Stimulated activated memory B cell treated with anti-CD40 and anti-IgM and Interleukin-4, amounts not matched to agents 10 μg/mL and 1 μg/mL and 100 μg/mL, for 72 hours (primary cell): ENCODE measurements at regions not wholly inside any gene's neighbourhood (a gene's known extent, or its start where the extent isn't known, plus 50 kb on each side); places are given as distances from the start of the nearest gene placed in this dataset.
"Not testable (repeated sequence)": the region's sequence is repeated elsewhere in the genome, so short reads cannot be mapped to it uniquely, and the experiment has no call there.

Experiments used
- ATAC-seq: fragments of 150-1000 bp; cut with Tn5 transposase; 2 replicates; pipeline ENCODE4 v1.10.0; 2021
- H3K27ac Mint-ChIP-seq: one replicate; pipeline ENCODE4 v1.8.0; 2022; ENCODE audit warnings: mild to moderate bottlenecking, mixed read lengths
- H3K27me3 Mint-ChIP-seq: one replicate; pipeline ENCODE4 v1.8.0; 2022; ENCODE audit warnings: mixed read lengths
- H3K36me3 Mint-ChIP-seq: one replicate; pipeline ENCODE4 v1.8.0; 2022; ENCODE audit warnings: mixed read lengths
- H3K4me1 Mint-ChIP-seq: one replicate; pipeline ENCODE4 v1.8.0; 2022; ENCODE audit warnings: mixed read lengths
- H3K4me3 Mint-ChIP-seq: one replicate; pipeline ENCODE4 v1.8.0; 2022; ENCODE audit warnings: mild to moderate bottlenecking, moderate library complexity, mixed read lengths
- H3K9me3 Mint-ChIP-seq: one replicate; pipeline ENCODE4 v1.8.0; 2022; ENCODE audit warnings: mixed read lengths

DNA sequence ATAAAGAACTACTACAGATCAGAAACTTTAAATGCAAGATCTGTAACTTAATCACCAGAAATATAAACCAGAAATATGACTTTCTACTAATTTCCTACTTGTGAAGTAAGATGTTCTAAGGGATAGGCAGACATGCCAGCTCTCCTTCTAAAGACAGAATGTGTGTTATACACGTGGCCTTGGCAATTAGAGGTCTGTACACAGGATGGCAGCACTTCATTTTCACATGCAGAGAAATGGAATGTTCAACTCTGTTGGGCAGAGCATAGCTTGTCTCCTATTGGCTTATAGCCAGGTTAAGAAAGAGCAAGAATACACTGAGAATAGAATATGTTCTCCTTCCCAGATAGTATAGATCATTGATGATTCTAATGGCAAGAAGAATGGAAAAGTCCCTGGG lies 403.8 kb downstream of the DAD1 start:
- H3K9me3 Mint-ChIP-seq, result no peaks in the 10 kb centered on the region
- peaks cover 37% of the 10 kb centered on the region for H3K27me3 Mint-ChIP-seq
- no peak overlapping the region for H3K4me3 Mint-ChIP-seq
- no peak for ATAC-seq
- no peaks in the 10 kb centered on the region for H3K36me3 Mint-ChIP-seq
- no peak overlapping the region for H3K27ac Mint-ChIP-seq
- no peaks in the 10 kb centered on the region for H3K4me1 Mint-ChIP-seq

DNA sequence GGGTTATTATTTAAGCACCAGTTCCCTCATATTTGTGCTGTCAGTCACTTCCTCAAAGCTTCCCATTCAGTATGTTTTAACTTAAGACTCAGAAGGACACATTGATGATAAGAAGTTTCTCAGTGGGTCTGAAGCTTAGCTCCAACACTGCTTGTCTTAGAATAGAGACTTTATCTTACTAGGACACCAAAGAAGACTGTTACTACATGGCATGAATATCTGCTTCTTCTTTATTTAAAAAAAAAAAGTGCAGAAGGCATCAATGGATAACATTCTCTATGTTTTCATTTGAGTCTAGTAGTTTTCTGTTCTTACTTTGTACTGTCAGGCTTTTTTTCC lies 404.2 kb downstream of the DAD1 start:
- Mint-ChIP-seq H3K36me3 (no peaks in the 10 kb centered on the region), H3K27me3 (peaks cover 41% of the 10 kb centered on the region), H3K4me3 (no peak overlapping the region), H3K4me1 (no peaks in the 10 kb centered on the region), H3K27ac (no peak overlapping the region), H3K9me3 (no peaks in the 10 kb centered on the region)
- no peak for ATAC-seq

DNA sequence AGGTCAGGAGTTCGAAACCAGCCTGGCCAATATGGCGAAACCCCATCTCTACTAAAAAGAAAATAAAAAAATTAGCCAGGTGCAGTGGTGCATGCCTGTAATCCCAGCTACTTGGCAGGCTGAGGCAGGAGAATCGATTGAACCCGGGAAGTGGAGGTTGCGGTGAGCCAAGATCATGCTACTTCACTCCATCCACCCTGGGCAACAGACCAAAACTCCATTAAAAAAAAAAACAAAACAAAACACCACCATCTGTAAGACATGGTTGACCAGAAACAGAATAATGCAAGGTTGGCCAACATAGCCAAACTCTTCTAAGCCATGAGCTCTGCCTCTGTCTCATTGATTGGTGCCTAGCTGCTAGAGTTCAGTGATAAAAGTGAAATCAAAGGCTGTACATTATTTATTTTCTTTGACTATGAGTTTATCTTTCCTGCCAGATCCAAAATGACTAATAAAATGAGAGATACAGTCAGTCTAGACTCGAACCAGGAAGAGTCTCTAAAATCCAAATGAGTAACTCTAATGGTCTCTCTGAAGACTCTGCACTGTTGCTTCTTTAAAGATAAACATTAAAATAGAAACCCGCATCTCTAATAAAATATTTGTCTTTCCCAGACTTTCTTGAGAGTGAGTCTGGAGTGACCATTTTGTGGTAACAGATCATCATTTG lies 404.7 kb downstream of the DAD1 start:
- Mint-ChIP-seq H3K36me3 (no peaks in the 10 kb centered on the region), H3K4me3 (no peak overlapping the region), H3K27me3 (peaks cover 41% of the 10 kb centered on the region), H3K4me1 (no peaks in the 10 kb centered on the region), H3K9me3 (no peaks in the 10 kb centered on the region), H3K27ac (no peak overlapping the region)
- no peak for ATAC-seq

DNA sequence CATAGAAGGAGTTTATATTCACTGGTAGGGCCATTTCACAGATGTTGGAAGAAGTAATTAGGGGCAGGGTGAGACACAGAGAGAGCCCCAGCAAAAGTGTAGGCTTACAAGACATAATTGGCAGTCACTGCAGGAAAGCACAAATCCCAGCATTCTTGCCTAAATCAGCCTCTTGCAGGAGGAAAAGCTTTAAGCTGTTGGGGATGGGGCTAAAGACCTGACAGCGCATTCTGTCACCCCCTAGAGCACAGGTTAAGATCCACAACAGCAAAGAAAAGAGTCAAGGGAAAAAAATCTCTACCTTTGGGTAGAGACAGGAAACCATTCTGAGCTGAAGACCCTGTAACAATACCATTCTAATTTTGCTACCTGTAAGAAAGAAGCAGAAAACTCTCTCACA lies 409.0 kb downstream of the DAD1 start:
- Mint-ChIP-seq H3K27me3 (peaks cover 49% of the 10 kb centered on the region), H3K36me3 (no peaks in the 10 kb centered on the region), H3K4me3 (no peak overlapping the region), H3K4me1 (peaks cover 8% of the 10 kb centered on the region), H3K9me3 (no peaks in the 10 kb centered on the region), H3K27ac (no peak overlapping the region)
- no peak for ATAC-seq

DNA sequence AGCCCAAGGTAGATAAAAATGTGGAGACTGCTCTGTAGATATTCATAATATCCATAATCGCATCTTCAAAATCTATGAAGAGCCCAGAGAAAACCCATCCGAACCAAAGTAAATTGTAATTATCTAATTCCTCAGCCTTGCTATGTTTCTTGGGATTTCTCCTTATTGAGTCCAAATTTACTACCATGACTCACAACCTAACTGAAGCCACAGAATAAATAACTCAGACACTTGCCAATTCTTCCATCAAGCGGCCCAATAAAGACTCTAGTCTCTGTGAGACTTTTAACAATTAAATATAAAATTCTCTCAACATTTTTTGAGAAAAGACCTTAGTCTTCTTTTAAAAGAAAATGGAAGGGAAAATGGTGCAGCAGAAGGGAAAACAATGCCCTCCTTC lies 409.8 kb downstream of the DAD1 start:
- H3K27me3 Mint-ChIP-seq, result peaks cover 46% of the 10 kb centered on the region

DNA sequence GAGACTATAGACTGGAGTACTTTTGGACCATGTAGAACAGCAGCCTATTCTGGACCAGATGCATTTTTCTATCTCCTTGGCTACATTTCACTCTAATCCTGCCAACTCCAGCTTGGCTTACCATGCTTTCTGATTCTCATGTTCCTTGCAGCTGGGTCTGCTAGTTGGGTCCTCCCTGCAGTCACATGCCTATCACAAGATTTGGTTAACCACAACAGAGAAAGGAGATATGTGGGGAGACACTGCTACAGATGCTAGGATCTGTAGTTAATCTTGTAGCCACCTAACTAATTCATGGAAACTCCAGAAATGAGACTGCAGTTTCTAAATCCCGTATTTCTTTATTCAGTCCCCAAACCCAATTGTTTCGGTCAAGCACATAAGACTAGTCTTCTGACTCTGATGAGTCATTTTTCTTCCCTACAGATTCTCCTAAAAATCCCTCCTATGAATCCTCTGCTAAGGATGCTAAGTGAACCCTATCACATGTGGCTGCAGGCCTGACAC lies 410.6 kb downstream of the DAD1 start:
- Mint-ChIP-seq H3K4me3 (no peak overlapping the region), H3K4me1 (peaks cover 10% of the 10 kb centered on the region), H3K9me3 (no peaks in the 10 kb centered on the region), H3K27ac (no peak overlapping the region), H3K36me3 (no peaks in the 10 kb centered on the region), H3K27me3 (peaks cover 49% of the 10 kb centered on the region)
- no peak for ATAC-seq

More for the DNA sequence above, 409.8 kb downstream of the DAD1 start:
- Mint-ChIP-seq H3K36me3 (no peaks in the 10 kb centered on the region), H3K9me3 (no peaks in the 10 kb centered on the region), H3K4me1 (peaks cover 10% of the 10 kb centered on the region), H3K4me3 (no peak overlapping the region), H3K27ac (no peak overlapping the region)
- ATAC-seq, result no peak

DNA sequence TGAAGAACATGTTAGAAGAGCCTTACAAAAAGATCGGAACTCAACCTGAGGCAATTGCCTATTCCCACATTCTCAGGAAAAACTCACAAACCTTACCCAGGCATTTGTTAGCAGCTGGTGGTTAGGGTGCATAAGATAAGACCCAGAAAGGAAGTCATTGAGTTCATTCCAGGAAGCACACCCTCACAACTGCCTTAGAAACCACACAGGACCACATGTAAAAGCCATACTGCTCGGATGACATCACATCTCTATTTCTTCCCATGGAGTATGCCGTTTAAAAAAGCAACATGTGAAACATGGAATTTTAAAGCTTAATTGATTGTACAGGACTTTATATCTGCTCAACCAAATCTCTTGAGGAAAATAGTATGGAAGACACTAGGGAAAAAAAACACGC lies 411.2 kb downstream of the DAD1 start:
- H3K9me3 Mint-ChIP-seq, result no peaks in the 10 kb centered on the region
- ATAC-seq, result no peak
- H3K27ac Mint-ChIP-seq, result no peak overlapping the region

DNA sequence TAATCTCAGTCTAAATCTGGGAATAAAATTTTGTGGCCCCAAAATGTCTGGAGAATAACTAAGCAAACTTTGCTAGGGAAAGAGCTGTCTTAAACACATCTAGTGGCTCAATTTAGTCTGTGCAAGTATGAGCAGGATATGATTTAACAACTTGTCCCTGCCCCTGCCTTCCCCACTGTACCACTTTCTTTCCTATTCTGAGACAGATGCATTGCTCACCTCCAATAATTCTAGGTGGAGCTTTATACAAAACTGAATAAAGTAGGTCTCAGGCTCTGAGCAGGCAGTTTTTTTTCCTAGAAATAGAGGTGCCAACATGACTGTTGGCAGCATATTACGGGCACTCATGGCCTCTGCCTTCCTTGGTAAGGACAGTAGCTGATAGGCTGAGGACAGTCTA lies 412.1 kb downstream of the DAD1 start:
- Mint-ChIP-seq H3K9me3 (no peaks in the 10 kb centered on the region), H3K27me3 (peaks cover 58% of the 10 kb centered on the region), H3K4me3 (no peak overlapping the region), H3K27ac (no peak overlapping the region), H3K36me3 (no peaks in the 10 kb centered on the region), H3K4me1 (peaks cover 10% of the 10 kb centered on the region)
- no peak for ATAC-seq

More for the DNA sequence above, 411.2 kb downstream of the DAD1 start:
- peaks cover 54% of the 10 kb centered on the region for H3K27me3 Mint-ChIP-seq
- no peak overlapping the region for H3K4me3 Mint-ChIP-seq
- peaks cover 10% of the 10 kb centered on the region for H3K4me1 Mint-ChIP-seq
- H3K36me3 Mint-ChIP-seq, result no peaks in the 10 kb centered on the region

DNA sequence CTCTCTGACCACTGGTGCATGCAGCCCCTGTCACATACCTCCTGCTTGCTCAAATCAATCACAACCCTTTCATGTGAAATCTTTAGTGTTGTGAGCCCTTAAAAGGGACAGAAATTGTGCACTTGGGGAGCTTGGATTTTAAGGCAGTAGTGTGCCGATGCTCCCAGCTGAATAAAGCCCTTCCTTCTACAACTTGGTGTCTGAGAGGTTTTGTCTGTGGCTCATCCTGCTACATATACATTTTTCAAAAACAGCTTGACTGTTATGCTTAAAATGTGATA lies 413.8 kb downstream of the DAD1 start:
- peaks cover 10% of the 10 kb centered on the region for H3K4me1 Mint-ChIP-seq
- not testable (repeated sequence) for H3K4me3 Mint-ChIP-seq, H3K36me3 Mint-ChIP-seq, H3K27ac Mint-ChIP-seq, H3K9me3 Mint-ChIP-seq, ATAC-seq
- peaks cover 57% of the 10 kb centered on the region for H3K27me3 Mint-ChIP-seq

DNA sequence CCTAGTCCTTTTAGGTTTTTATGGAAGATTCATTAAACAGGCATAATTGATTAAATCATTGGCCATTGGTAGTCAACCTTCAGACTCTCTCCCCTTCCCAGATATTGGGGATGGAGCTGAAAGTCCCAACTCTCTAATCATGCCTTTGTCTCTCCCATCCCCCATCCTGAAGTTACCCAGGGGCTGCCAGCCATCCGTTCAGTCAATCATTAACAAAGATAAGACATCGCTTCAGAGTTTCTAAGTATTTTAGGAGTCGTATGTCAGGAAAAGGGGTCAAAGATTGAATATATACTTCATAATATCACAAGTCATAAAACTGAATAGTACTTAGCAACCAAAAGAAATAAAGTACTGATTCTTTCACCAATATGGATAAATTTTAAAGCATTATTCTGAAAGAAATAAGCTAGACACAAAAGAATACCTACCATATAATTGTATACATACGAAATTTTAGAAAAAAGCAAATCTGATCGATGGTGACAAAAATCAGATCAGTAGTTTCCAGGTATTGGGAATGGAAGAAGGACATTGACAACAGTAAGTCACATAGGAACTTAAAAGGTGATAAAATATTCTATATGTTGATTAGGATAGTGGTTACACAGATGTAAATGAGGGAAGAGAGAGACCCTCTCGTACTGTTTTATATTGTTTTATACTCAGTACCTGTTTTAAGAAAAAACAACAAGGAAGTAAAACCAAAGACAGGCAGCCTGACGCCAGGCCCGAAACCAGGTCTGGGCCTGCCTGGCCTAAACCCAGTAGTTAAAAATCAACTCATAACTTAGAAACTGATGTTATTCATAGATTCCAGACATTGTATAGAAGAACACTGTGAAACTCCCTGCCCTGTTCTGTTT lies 414.4 kb downstream of the DAD1 start:
- peaks cover 10% of the 10 kb centered on the region for H3K4me1 Mint-ChIP-seq
- H3K9me3 Mint-ChIP-seq, result no peaks in the 10 kb centered on the region

DNA sequence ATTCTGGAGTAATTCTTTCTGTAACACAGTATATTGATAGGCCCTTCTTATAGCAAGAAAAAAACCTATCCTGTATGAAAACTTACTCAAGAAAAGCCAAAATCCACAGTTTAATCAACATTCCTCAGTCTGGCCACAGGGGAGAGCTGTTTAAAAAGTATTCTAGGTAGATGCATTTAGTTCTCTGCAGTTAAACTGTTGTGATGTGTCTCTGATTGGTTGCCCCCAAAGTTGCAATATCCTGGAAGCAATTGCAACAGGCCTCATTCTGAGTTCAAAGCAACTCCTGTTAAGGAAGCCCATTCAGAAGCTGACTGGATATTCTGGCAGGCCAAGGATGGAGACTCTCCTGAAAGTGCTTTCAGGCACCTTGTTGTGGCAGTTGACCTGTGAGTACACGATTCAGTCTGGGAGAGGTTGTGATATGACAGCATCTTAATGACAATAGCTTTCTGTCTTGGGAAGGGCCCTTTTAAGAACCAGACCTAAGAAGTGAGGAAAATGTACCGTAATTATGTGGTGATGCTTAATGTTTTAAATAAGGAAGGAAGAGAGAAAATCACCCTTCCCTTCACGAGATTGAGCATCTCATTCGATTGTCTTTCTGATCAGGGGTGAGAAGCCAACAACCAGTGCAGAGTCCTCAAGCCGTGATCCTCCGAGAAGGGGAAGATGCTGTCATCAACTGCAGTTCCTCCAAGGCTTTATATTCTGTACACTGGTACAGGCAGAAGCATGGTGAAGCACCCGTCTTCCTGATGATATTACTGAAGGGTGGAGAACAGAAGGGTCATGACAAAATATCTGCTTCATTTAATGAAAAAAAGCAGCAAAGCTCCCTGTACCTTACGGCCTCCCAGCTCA lies 420.7 kb downstream of the DAD1 start:
- Mint-ChIP-seq H3K36me3 (no peaks in the 10 kb centered on the region), H3K4me3 (no peak overlapping the region), H3K27ac (no peak overlapping the region), H3K9me3 (no peaks in the 10 kb centered on the region), H3K27me3 (peaks cover 24% of the 10 kb centered on the region), H3K4me1 (no peaks in the 10 kb centered on the region)
- ATAC-seq, result no peak

More for the DNA sequence above, 414.4 kb downstream of the DAD1 start:
- H3K27ac Mint-ChIP-seq, result no peak overlapping the region
- ATAC-seq, result no peak
- no peak overlapping the region for H3K4me3 Mint-ChIP-seq
- H3K36me3 Mint-ChIP-seq, result no peaks in the 10 kb centered on the region
- peaks cover 53% of the 10 kb centered on the region for H3K27me3 Mint-ChIP-seq

DNA sequence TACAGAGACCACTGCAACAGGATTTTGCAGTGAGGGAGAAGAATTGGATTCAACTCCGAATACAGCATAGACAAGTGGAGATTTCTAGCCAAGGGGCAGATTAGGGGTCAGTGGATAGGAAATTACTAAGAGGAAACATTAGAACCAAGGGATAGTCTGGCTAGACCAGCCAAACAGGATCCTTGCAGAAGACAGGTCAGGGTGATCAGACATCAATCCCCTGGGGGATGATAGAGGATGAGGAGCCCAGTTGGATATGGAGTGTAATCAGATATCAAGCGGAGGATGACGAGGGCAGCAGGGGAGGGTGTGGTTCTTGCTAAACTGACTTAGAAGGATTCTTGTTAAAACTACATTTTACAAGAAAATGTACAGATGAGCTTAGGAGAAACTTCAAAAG lies 424.4 kb downstream of the DAD1 start:
- Mint-ChIP-seq H3K4me1 (no peaks in the 10 kb centered on the region), H3K4me3 (no peak overlapping the region), H3K27me3 (peaks cover 11% of the 10 kb centered on the region), H3K9me3 (no peaks in the 10 kb centered on the region), H3K36me3 (no peaks in the 10 kb centered on the region), H3K27ac (no peak overlapping the region)
- ATAC-seq, result no peak

DNA sequence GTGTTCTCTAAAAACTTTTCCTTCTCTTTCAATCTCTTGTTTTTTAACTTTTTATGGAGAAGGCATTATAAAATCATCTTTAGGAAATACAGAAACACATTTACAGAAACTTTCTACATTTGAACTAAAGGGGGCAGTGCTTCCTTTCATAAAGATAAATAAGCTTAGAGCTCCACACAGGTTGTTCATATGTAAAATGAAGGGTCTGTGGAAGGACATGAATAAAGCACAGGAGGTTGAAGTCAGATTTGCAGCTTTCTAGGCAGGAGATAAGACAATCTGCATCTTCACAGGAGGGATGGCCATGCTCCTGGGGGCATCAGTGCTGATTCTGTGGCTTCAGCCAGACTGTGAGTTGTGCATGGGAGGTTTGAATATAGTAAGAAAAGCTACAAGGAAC lies 426.0 kb downstream of the DAD1 start:
- H3K4me1 Mint-ChIP-seq, result no peaks in the 10 kb centered on the region
- no peak overlapping the region for H3K27ac Mint-ChIP-seq
- H3K4me3 Mint-ChIP-seq, result no peak overlapping the region
- peaks cover 11% of the 10 kb centered on the region for H3K27me3 Mint-ChIP-seq
- H3K36me3 Mint-ChIP-seq, result no peaks in the 10 kb centered on the region
- H3K9me3 Mint-ChIP-seq, result no peaks in the 10 kb centered on the region
- ATAC-seq, result no peak

DNA sequence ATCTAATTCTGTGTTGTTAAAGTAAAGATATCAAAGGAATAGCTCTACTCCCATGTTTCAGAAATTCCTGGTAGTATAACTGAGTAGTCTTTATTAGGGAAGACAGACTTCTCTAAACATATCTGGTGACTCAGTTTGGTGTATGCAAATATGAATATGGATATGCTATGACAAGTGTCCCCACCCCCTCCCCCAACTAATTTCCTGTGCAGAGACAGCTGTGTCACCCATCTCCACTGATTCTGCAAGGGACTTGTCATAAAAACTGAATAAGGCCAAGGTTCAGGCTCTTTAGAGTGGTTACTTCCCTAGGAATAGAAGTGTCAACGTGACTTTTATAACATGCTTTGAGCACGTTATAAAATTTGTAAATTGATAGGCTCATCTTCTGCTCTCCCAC lies 429.1 kb downstream of the DAD1 start:
- H3K36me3 Mint-ChIP-seq, result no peaks in the 10 kb centered on the region
- no peak overlapping the region for H3K4me3 Mint-ChIP-seq
- H3K27me3 Mint-ChIP-seq, result peaks cover 10% of the 10 kb centered on the region
- H3K4me1 Mint-ChIP-seq, result no peaks in the 10 kb centered on the region
- no peaks in the 10 kb centered on the region for H3K9me3 Mint-ChIP-seq
- ATAC-seq, result no peak
- H3K27ac Mint-ChIP-seq, result no peak overlapping the region

DNA sequence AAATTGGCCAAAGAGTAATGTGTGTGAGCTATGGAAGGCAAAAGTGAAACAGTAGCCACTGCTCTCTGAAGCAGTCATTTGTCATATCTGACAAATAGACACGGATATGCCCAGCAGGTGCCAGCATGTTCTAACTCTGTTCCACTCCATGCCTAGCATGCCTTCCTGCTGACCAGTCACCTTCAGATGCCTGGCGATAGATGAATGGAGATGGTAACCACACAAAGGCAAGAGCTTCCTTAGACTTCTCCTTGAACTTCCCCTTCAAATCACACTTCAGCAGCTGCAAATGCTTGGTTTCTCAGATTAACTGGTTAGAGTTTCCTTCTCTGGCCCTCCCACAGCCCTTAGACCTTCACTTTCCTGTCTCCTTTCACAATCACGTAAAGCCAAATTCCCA lies 429.9 kb downstream of the DAD1 start:
- H3K27ac Mint-ChIP-seq, result no peak overlapping the region
- H3K4me3 Mint-ChIP-seq, result no peak overlapping the region
- no peaks in the 10 kb centered on the region for H3K9me3 Mint-ChIP-seq
- ATAC-seq, result no peak
- no peaks in the 10 kb centered on the region for H3K4me1 Mint-ChIP-seq
- H3K36me3 Mint-ChIP-seq, result no peaks in the 10 kb centered on the region
- H3K27me3 Mint-ChIP-seq, result peaks cover 2% of the 10 kb centered on the region
